ENCODE measurements at regions not wholly inside any gene's neighbourhood (a gene's known extent, or its start where the extent isn't known, plus 50 kb on each side); places are given as distances from the start of the nearest gene placed in this dataset.

DNA sequence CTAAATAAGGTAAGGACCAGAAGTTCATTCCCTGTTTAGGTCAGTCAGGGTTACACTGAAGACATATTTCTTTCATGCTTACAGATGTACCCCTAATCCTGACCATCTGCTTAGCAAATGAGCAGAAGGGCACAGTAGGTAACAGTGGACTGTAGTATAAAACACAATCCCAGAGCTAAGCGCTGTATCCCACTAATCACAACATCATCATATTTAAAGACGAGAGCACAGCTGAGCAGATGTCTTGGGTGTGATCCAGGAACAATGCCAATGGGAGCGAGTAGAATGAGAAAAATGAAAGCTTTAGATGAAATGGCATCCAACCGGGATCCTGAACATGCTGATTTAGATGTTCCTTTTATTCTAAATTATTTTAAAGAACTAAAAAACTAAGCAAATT, 213.4 kb downstream of the CCER1 start:
- TF ChIP-seq, protein P1, sequence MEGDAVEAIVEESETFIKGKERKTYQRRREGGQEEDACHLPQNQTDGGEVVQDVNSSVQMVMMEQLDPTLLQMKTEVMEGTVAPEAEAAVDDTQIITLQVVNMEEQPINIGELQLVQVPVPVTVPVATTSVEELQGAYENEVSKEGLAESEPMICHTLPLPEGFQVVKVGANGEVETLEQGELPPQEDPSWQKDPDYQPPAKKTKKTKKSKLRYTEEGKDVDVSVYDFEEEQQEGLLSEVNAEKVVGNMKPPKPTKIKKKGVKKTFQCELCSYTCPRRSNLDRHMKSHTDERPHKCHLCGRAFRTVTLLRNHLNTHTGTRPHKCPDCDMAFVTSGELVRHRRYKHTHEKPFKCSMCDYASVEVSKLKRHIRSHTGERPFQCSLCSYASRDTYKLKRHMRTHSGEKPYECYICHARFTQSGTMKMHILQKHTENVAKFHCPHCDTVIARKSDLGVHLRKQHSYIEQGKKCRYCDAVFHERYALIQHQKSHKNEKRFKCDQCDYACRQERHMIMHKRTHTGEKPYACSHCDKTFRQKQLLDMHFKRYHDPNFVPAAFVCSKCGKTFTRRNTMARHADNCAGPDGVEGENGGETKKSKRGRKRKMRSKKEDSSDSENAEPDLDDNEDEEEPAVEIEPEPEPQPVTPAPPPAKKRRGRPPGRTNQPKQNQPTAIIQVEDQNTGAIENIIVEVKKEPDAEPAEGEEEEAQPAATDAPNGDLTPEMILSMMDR (conservative IDR thresholded peaks at IDR 0.05 in 1 of 2, IDR thresholded peaks at IDR 0.05 in 1 of 2; ENCODE audit: extremely low read depth in 1 of 2, insufficient read depth in 1 of 2, low read depth in 1 of 2, low read length in 2 of 2) = no peak
- TF ChIP-seq EZH2 (IDR thresholded peaks at IDR 0.05; ENCODE audit: borderline replicate concordance, low read length) = no peak
